Fibroblast of skin of scalp (primary cell): ENCODE measurements at regions not wholly inside any gene's neighbourhood (a gene's known extent, or its start where the extent isn't known, plus 50 kb on each side); places are given as distances from the start of the nearest gene placed in this dataset.

ENCODE experiments used
- DNase-seq: peaks from one replicate; pipeline ENCODE4 v3.0.0-alpha.2; 2013

DNA sequence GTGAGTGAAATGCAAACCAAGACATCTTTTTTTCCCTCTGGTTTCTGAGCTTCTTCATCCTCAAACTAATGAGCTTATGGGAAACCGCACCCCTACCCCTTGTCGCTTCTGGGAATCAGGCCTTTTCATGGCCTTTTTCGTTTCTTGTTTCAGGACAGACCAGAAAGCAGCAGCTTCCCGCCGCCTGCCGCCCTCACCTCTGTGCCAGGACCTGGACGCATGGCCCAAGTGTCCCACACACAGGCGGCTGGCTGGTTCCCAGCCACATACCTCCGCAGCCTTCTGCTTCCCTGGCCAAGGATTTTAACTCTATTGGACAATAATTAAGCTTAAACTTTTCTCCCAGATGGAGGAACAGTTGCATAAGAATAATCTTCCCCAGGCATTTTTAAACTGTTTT is 114.1 kb upstream of the SLITRK1 start:
- no peak for DNase-seq

DNA sequence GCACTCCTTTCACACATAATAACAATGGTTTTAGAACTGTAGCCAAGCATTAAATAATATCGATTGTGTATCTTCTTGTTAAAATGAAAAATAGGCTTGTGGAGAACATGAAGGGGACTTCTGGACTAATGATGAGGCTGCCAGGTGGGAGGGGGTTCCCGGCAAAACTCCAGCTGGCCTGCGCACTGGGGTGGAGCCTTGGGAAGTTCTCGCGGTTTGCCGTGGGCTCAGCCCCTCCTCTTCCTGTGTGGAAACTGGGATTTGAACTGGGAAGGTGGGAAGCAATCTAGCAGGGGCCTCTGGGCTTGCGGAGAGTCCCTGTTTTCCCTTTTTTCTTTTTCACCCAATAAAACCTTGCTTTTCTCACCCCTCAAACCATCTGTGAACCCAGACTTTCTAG is 113.7 kb upstream of the SLITRK1 start:
- DNase-seq: no peak

- DNase-seq: no peak
These were observed 110.5 kb upstream of the SLITRK1 start for GRCh38 chr13:83992566-83993358.

- DNase-seq: no peak
These were observed 105.1 kb upstream of the SLITRK1 start for GRCh38 chr13:83987394-83987793.

- no peak for DNase-seq
These were observed 102.5 kb upstream of the SLITRK1 start for GRCh38 chr13:83984793-83985192.

DNA sequence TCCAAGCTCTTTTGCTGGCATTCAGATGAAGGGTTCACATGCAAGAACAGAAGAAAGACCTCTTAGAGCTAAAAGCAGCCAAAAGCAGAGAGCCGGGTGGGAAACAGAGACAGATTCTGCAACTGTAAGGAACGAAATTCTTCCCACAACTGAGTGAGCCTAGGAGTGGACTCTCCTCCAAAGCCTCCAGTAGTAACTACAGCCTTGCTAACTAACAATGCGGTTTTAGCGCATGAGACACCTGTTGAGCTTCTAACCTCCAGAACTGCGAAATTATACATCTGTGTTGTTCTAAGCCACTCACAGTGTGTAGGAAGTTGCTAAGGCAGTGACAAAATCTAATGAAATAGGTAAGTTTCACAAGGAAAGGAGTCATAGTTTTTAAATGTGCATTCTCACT is 98.1 kb upstream of the SLITRK1 start:
- peak; percentile 1 for DNase-seq

- DNase-seq: no peak
These were observed 93.4 kb upstream of the SLITRK1 start for GRCh38 chr13:83975655-83976165.

DNA sequence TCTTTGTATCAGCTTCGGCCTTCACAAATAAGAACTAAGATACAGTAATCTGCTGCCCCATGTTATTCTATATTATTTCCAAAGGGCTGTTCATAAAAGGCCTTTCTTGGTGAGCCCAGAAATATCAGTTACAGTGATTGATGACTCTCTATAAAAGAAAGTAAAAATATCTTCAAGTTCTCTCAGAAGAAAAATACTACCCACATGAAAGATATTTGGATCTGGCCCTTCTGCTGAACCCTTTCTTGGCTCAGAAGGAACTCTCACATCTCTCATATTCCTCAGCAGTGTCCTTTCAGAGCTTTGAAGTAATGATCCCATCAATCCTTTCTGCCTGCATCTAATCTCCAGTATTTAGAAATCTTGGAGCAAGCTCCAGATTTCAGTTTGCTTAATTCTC is 76.3 kb upstream of the SLITRK1 start:
- no peak for DNase-seq

DNA sequence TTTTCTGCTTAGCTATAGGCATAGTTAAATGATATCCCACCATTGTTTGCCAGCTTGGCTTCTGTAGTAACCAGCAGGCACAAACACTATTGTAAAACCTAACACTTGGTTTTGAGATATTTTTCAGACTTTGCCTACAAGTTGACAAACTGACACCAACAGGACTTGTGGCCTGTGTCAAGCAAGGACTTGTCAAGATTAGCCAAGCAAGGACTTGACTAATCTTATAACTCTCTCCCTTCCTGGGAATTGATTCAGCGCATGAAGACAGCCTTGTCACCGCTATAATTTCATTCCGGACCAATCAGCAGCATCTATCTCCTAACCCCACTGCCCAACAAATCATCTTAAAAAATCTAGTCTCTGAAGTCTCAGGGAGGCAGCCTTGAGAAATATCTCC is 72.7 kb upstream of the SLITRK1 start:
- no peak for DNase-seq

- DNase-seq: peak; percentile 15
These were observed 71.6 kb upstream of the SLITRK1 start for GRCh38 chr13:83953916-83954315.

DNA sequence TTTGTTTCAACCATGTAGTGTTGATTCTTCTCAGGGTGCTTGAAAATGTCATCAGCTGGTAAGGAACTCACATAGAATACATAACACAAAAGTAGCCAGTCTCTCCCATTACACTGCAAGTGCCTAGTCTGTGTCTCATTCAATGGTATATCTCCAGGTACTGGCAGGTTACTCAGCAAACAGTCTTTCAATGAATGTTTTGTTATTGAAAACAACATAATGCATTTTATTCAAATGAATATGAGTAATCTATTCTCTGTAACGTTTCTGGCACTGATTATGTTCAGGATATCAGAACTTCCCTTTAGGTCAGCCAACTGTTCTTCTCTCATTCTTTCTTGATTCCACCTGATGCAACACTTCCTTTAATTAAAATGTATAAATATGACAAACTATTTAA is 68.0 kb upstream of the SLITRK1 start:
- no peak for DNase-seq

DNA sequence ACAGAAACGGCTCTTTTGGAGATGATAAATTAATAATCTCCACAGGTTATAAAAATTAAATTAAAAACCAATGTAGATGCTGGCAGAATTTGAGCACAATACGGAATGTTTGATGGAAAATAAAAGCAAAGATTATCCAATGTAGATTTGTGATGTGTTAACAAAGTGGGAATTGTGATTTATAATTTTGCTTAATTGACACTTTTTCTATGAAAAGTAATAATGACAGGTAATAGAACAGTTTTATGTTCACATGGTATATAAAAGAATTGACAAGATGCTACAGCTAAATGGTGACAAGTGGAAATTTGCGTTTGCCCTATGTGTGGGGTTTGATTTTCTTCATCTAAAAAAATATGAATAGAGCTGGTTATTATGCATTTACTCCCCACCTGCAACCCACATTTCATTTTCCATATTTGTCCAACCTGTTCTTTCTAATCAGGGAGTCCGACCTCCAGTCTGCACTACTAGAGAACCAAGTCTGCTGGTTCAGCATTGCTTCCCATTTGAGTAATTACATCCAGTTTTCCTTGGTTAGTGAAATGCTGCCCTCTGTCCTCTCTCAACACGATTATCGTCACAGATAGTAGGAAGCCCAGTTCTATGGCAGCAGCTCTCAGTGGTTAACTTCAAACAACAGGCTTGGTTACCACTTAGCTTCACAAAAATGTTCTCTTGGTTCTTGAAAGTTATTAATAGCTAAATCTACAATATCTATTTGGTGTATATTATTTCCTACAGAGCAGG is 61.4 kb upstream of the SLITRK1 start:
- no peak for DNase-seq

- no peak for DNase-seq
These were observed 59.5 kb upstream of the SLITRK1 start for GRCh38 chr13:83941701-83942335.

GRCh38 chr13:83940742-83941141 is 58.5 kb upstream of the SLITRK1 start:
- peak; percentile 42 for DNase-seq

DNA sequence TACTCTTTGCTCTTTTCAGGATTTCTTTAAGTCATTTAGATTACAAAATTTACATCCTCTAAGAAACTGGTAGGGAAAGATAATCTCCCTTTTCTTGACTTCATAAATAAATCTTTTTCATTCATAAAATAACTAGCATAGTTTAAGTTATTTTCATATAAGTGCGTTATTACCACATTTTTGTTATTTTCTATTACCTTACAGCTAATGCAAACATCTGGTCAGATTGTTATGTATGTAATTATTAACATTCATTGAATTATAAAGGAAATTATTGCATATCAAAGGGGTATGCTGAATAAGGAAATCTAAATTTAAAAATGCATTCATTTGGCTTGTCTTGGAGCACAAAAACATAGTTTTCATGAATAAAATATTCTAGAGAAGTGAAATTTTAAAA is 55.3 kb upstream of the SLITRK1 start:
- DNase-seq: no peak

DNA sequence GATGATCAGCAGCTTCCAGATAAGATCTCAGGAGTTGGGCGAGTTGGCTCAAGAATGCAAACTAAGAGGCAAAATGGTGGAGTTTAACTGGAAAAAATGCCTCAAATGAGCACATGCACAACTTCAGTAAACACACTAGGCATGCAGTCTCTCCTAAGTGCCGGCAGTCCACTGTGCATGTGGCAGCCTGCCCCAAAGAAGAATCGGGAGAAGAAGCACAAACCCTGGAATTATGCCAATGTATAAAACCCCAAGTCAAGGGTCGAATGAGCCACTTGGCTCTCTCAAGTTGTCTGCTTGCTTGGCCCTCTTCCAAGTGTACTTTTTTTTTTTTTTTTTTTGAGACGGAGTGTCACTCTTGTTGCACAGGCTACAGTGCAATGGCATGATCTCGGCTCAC is 53.3 kb upstream of the SLITRK1 start:
- DNase-seq: no peak
